ENCODE measurements at regions not wholly inside any gene's neighbourhood (a gene's known extent, or its start where the extent isn't known, plus 50 kb on each side); places are given as distances from the start of the nearest gene placed in this dataset.

DNA sequence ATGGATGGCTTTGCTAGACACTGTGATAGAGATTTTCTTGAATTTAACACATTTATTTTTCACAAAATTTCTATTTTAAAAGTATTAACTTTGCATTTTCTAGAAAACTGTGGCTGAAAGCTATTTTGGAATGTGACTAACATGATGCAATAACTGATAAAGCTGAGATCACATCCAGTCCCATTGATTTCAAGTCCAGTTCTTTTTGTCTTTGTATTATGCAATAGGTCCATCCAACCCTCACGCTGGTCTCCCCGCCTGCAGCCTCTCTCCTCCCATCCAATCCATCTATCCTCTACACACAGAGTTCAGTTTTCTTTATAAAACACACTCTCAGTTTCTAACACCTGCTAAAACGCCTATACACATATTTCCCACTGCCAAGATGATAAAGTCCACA is 178.8 kb downstream of the CNTN3 start:
- Histone ChIP-seq H3K79me2 (replicated peaks; ENCODE audit: insufficient read depth, low read length) (no peaks in the 10 kb centered on the region), H3K4me3 (ENCODE audit: low read length) (no peak overlapping the region), H3K36me3 (ENCODE audit: insufficient read depth, low read length) (no peaks in the 10 kb centered on the region), H3K9me2 (ENCODE audit: insufficient read depth, low read length) (no peaks in the 10 kb centered on the region), H3F3A (ENCODE audit: insufficient read depth, low read length, poor library complexity, severe bottlenecking) (no peaks in the 10 kb centered on the region), H3K27ac (ENCODE audit: low read length) (no peak overlapping the region), H4K20me1 (ENCODE audit: insufficient read depth) (no peaks in the 10 kb centered on the region), H3K4me2 (ENCODE audit: low read length) (no peak overlapping the region), H3K9me3 (ENCODE audit: low read length) (no peaks in the 10 kb centered on the region), H3K27me3 (ENCODE audit: insufficient read depth, low read depth, low read length) (no peaks in the 10 kb centered on the region), H3K9ac (ENCODE audit: low read length) (no peak overlapping the region), H2AFZ (ENCODE audit: low read depth, low read length) (no peak overlapping the region)
- TF ChIP-seq EZH2 (IDR thresholded peaks at IDR 0.05; ENCODE audit: borderline replicate concordance, insufficient read depth, low read length, poor library complexity, severe bottlenecking) (no peak), MXI1 (conservative IDR thresholded peaks at IDR 0.05; ENCODE audit: poor library complexity, severe bottlenecking) (no peak), EP300 (conservative IDR thresholded peaks at IDR 0.05; ENCODE audit: poor library complexity, severe bottlenecking) (no peak)

GRCh38 chr3:74434406-74434805 is 180.1 kb downstream of the CNTN3 start:
- H3K27ac ChIP-seq (ENCODE audit: low read length): no peak overlapping the region

More at GRCh38 chr3:74434406-74434805, 180.1 kb downstream of the CNTN3 start:
- H3K9me2 ChIP-seq (ENCODE audit: insufficient read depth, low read length): no peaks in the 10 kb centered on the region
- H3K4me2 ChIP-seq (ENCODE audit: low read length): no peak overlapping the region
- TF ChIP-seq EZH2 (IDR thresholded peaks at IDR 0.05; ENCODE audit: borderline replicate concordance, insufficient read depth, low read length, poor library complexity, severe bottlenecking) (no peak), RAD21 (conservative IDR thresholded peaks at IDR 0.05) (no peak), POLR2AphosphoS5 (IDR thresholded peaks at IDR 0.05) (no peak), EP300 (conservative IDR thresholded peaks at IDR 0.05; ENCODE audit: poor library complexity, severe bottlenecking) (no peak), SMC3 (conservative IDR thresholded peaks at IDR 0.05; ENCODE audit: poor library complexity) (no peak), MXI1 (conservative IDR thresholded peaks at IDR 0.05; ENCODE audit: poor library complexity, severe bottlenecking) (no peak), CTCF (IDR thresholded peaks at IDR 0.05; ENCODE audit: poor library complexity, severe bottlenecking) (no peak), TAF1 (IDR thresholded peaks at IDR 0.05; ENCODE audit: low read depth) (no peak)
- TF ChIP-seq, protein P1, sequence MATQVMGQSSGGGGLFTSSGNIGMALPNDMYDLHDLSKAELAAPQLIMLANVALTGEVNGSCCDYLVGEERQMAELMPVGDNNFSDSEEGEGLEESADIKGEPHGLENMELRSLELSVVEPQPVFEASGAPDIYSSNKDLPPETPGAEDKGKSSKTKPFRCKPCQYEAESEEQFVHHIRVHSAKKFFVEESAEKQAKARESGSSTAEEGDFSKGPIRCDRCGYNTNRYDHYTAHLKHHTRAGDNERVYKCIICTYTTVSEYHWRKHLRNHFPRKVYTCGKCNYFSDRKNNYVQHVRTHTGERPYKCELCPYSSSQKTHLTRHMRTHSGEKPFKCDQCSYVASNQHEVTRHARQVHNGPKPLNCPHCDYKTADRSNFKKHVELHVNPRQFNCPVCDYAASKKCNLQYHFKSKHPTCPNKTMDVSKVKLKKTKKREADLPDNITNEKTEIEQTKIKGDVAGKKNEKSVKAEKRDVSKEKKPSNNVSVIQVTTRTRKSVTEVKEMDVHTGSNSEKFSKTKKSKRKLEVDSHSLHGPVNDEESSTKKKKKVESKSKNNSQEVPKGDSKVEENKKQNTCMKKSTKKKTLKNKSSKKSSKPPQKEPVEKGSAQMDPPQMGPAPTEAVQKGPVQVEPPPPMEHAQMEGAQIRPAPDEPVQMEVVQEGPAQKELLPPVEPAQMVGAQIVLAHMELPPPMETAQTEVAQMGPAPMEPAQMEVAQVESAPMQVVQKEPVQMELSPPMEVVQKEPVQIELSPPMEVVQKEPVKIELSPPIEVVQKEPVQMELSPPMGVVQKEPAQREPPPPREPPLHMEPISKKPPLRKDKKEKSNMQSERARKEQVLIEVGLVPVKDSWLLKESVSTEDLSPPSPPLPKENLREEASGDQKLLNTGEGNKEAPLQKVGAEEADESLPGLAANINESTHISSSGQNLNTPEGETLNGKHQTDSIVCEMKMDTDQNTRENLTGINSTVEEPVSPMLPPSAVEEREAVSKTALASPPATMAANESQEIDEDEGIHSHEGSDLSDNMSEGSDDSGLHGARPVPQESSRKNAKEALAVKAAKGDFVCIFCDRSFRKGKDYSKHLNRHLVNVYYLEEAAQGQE (IDR thresholded peaks at IDR 0.05; ENCODE audit: borderline replicate concordance): no peak
- no peaks in the 10 kb centered on the region for H4K20me1 ChIP-seq (ENCODE audit: insufficient read depth)
- no peaks in the 10 kb centered on the region for H3K79me2 ChIP-seq (replicated peaks; ENCODE audit: insufficient read depth, low read length)
- H2AFZ ChIP-seq (ENCODE audit: low read depth, low read length): no peak overlapping the region
- H3F3A ChIP-seq (ENCODE audit: insufficient read depth, low read length, poor library complexity, severe bottlenecking): no peaks in the 10 kb centered on the region
- H3K9ac ChIP-seq (ENCODE audit: low read length): no peak overlapping the region
- H3K9me3 ChIP-seq (ENCODE audit: low read length): no peaks in the 10 kb centered on the region
- no peaks in the 10 kb centered on the region for H3K27me3 ChIP-seq (ENCODE audit: insufficient read depth, low read depth, low read length)
- no peak overlapping the region for H3K4me3 ChIP-seq (ENCODE audit: low read length)
- no peaks in the 10 kb centered on the region for H3K36me3 ChIP-seq (ENCODE audit: insufficient read depth, low read length)
